ENCODE measurements at regions not wholly inside any gene's neighbourhood (a gene's known extent, or its start where the extent isn't known, plus 50 kb on each side); places are given as distances from the start of the nearest gene placed in this dataset.
"Not testable (repeated sequence)": the region's sequence is repeated elsewhere in the genome, so short reads cannot be mapped to it uniquely, and the experiment has no call there.

DNA sequence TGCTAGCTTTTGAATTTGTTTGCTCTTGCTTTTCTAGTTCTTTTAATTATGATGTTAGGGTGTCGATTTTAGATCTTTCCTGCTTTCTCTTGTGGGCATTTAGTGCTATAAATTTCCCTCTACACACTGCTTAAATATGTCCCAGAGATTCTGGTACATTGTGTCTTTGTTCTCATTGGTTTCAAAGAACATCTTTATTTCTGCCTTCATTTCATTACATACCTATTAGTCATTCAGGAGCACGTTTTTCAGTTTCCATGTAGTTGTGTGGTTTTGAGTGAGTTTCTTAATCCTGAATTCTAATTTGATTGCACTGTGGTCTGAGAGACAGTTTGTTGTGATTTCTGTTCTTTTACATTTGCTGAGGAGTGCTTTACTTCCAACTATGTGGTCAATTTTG, 51.2 kb upstream of the MB21D2 start:
- DNase-seq: not testable (repeated sequence)

GRCh38 chr3:192980632-192981031, 63.0 kb upstream of the MB21D2 start:
- no peak for DNase-seq

DNA sequence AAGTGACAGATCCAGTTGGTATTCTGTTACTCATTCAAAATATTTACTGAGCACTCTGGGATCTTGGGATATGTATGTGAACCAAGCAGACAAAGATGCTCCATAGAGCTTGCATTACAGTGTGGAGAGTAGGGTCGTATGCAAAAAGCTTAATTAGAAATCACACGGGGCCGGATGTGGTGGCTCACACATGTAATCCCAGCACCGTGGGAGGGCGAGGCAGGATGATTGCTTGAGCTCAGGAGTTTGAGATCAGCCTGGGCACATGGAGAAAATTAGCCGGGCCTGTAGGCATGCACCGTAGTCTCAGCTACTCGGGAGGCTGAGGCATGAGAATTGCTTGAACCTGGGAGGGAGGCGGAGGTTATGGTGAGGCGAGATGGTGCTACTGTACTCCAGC, 68.7 kb upstream of the MB21D2 start:
- no peak for DNase-seq

GRCh38 chr3:192991356-192991755, 73.7 kb upstream of the MB21D2 start:
- no peak for DNase-seq

DNA sequence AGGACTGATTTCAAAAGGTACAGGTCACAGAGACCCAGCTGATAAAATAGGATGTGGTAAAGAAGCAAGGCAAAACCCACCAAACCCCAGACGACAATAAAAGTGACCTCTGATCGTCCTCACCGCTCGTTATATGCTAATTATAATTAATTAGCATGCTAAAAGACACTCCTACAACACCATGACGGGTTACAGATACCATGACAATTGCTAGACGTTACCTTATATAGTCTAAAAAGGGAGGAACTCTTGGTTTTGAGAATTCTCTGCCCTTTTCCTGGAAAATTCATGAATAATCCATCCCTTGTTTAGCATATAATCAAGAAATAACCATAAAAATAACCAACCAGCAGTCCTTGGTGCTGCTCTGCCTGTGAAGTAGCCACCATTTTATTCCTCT, 74.7 kb upstream of the MB21D2 start:
- DNase-seq: no peak

DNA sequence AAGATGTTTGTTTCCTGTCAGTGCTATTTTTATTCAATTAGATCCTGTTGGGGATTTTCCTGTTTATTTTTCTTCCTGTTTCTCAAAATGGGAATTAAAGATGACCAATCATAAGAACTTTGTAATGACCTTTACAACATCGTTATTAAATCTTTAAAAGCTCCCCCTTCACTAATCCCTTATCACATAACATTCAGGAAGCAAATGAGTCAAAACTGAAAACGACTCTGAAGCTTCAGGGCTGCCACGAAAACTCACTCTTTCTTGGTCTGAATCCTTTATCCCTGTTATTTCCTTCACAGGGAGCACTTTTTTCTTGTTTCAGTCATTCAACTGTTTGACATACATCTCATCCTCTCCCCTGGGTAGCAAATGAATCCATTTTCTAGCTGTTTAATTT, 75.8 kb upstream of the MB21D2 start:
- DNase-seq: no peak

GRCh38 chr3:193001113-193001512, 83.5 kb upstream of the MB21D2 start:
- not testable (repeated sequence) for DNase-seq

- DNase-seq: not testable (repeated sequence)
Observed at GRCh38 chr3:193003624-193004023, 86.0 kb upstream of the MB21D2 start.

GRCh38 chr3:193008654-193009053, 91.0 kb upstream of the MB21D2 start:
- DNase-seq: no peak

DNA sequence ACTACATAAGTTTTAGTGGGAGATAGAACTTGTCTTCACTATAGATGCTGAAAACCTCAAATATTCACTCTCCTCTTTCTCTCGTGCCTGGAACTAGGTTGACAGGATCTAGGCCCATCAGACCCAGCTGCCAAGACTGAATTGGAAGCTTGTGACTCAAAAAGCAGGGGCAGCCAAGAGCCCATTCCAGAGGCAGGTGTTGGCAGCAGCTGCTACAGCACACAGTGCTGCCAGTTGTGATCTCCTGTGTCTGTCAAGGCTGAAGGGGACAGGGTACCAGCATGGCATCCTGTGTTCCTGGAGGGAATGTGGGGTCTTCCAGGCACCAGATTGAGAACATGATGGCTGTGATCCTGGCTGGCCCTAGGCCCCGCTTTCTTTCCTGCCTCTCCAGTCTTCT, 92.5 kb upstream of the MB21D2 start:
- no peak for DNase-seq

DNA sequence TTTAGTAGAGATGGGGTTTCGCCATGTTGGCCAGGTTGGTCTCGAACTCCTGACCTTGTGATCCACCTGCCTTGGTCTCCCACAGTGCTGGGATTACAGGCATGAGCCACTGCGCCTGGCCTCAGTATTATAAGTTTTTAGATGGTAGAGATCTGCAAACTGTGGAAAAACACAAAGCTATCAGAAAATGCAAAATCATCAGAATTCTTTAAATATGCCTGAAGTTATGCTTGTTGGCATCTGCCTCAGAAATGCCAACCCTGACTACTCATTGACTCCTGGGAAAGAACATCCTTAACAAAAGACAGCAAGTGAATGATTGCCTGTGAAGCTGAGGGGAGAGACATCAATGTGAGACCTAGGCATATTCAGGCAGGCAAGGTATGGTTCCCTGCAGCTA, 94.3 kb upstream of the MB21D2 start:
- DNase-seq: no peak

- DNase-seq: no peak
Observed at GRCh38 chr3:193014902-193015301, 97.2 kb upstream of the MB21D2 start.

GRCh38 chr3:193016437-193016901, 98.8 kb upstream of the MB21D2 start:
- DNase-seq: no peak

DNA sequence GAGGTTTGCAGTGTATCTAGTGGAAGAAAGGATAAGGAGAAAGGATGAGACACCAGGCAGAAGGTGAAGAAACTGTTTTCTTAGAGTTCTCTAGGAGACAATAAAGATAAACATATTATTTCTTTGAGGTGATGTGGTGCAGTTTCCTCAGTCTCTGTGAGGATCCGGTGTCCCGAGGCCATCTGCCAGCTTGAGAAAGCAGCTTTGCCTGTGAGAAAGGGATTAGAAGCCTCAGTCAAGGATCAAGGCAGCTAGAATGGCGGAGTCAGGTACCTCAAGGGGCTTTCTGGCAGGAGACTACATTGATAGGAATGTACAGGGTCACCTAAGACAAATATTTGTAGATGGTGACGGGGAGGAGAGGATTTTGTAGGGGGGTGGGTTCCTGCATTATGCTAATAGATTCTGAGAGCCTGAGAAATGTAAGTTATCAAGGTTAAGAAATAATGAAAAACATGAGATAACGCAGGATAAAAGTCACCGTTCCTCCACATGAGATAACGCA, 103.9 kb upstream of the MB21D2 start:
- no peak for DNase-seq

DNA sequence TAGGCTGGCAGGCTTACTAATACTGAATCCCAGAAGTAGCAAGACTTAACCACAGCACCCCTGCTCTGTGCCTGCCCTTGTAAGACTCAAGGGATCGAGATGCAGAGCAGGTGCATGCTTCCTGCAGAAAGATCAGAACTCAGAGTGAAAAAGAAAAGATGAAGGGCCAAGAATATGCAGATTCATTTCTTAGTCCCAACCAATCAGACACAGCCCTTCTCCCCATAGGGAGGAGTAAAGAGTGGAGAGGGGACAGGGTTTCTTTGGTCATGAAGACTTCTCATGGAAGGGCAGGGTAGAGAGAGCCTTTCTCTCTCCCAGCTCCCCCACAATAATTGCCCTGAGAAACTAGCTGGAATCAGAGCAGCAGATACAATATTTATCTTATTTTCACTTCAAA, 105.6 kb upstream of the MB21D2 start:
- no peak for DNase-seq

GRCh38 chr3:193028258-193028657, 110.6 kb upstream of the MB21D2 start:
- DNase-seq: no peak

DNA sequence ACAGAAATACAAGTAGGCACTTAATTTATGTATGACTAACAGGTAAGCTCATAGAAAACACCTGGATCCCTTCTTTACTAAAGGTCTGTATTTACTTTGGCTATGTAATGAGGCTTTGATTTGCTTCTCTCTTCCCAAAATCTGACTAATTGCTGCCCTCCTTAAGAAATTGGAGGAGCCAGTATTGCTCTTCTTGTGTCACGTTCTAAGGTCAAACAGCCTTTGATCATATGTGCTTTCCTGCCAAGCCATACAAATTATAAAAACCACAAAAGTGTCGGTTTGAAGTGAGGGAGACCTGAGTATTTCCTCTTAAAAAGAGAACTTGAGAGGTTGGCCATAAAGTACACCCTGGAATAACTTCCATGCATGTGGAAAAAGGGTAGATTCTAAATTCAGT, 112.1 kb upstream of the MB21D2 start:
- no peak for DNase-seq

GRCh38 chr3:193030276-193030675, 112.6 kb upstream of the MB21D2 start:
- no peak for DNase-seq

DNA sequence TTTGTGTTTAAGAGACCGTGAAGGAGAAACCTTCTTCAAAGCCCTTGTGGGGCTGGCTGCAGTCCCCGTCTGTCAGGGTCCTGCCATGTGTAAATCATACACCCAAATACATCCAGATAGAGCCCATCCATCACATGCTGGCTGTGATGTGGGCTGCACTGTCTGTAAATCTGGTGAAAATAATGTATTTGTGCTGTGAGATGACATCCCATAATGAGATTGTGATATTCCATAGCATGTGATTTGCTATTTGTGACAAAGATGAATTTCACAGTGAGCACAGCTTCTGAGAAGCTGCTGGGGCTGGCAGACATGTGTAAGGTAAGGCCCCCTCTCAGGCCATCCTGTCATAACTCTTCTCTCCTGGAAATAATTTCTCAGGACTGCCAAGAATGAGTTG, 114.3 kb upstream of the MB21D2 start:
- no peak for DNase-seq

GRCh38 chr3:193033226-193033780, 115.6 kb upstream of the MB21D2 start:
- DNase-seq: no peak

- not testable (repeated sequence) for DNase-seq
Observed at GRCh38 chr3:193037828-193038227, 120.2 kb upstream of the MB21D2 start.

DNA sequence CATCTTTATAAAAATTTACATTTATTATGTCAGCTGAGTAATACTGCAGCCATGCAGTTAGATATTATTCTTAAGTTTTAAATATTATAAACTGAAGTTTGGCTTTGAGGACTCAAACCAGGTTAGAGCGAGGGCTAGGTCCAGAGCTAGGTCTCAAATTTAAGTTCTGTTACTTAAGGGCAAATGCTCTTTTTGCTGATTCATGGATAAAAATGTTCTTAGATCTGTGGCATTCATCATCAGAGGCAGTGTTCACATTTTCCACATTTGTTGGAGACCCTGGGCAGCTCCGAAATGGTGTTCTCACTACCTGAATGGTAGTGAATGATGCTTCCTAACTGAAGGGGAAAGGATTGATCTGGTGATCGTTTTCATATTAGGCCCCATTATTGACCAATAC, 121.4 kb upstream of the MB21D2 start:
- no peak for DNase-seq

DNA sequence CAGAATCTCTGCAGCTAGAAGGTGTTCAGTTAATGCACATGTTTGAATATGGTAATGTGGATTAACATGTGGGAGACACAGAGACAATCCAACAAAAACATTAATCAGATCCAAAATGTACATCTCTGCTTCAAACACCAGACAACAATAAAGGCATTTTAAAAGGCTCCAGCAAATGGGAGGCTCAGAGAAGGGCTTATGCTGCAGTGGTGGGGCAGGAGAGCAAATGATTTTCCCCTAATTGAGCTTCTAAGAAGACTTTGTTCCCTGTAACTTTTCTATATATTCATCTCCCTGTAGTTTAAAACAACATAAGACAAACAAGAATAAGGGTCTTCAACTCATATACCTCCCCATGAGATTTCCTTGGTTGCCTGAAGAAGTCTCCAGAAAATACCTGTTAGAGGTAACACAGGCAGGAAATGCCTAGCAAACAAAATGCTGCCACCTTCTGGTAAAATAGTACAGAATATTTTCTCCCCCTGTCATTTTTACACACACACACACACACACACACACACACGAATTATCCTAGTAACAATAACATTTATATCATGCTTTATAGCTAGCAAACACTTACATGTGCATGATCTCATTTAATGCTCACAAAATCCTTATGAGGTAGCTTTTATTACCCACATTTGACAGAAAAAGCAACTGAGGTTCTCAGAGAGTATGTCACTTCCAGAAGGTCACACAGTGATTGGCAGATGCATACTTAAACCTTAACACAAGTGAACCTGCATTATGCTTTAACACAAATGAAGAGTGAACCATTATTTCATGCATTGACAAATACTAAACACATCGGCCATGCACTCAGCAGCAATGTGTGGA, 123.4 kb upstream of the MB21D2 start:
- DNase-seq: no peak

DNA sequence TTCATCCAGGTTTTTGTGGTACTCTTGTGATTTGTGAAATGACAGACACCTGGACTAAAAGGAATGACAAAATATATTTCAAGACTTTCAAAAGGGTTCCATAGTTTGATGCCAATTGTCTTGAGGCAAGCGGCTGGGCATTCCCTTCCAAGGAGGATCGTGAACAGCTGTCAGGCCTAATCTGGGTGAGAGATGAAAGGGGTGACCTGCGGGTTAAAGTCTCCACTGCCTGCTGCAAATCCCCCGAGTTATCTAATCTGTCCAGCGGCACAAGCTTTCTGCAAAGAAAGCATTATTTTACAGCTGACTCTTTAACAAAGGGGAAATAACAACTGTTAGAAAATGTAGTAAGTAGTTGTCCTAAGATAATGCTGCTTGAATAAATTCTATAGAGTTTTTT, 128.7 kb upstream of the MB21D2 start:
- peak; percentile 2 for DNase-seq

Measured in skin of body (tissue), 1 donor.